NB4 (cell line): ENCODE measurements at regions not wholly inside any gene's neighbourhood (a gene's known extent, or its start where the extent isn't known, plus 50 kb on each side); places are given as distances from the start of the nearest gene placed in this dataset.

ENCODE experiments used
- DNase-seq: peaks from one replicate; pipeline ENCODE4 v3.0.0; 2010; ENCODE audit warnings: low read depth
- H3K4me3 ChIP-seq: one replicate; pipeline ENCODE4 v1.5.1; 2011; ENCODE audit warnings: mild to moderate bottlenecking, low read depth, low read length, moderate library complexity
- CTCF ChIP-seq: IDR thresholded peaks from one replicate; pipeline ENCODE4 v1.5.1; 2012; ENCODE audit warnings: low read depth, low read length
- MAX ChIP-seq: IDR thresholded peaks from 2 replicates; pipeline ENCODE4 v1.6.1; 2011; ENCODE audit warnings: low read depth, low read length
- MYC ChIP-seq: IDR thresholded peaks from 2 replicates; pipeline ENCODE4 v1.6.1; 2011; ENCODE audit warnings: low read depth, low read length
- POLR2A ChIP-seq: IDR thresholded peaks from 2 replicates; pipeline ENCODE4 v1.6.1; 2011; ENCODE audit warnings: mild to moderate bottlenecking; ENCODE audit not compliant: insufficient read length; ENCODE audit errors: extremely low read depth

GRCh38 chr2:3121601-3122000 is 256.0 kb downstream of the EIPR1 start:
- no peak for DNase-seq
- TF ChIP-seq MAX: no peak
- TF ChIP-seq MYC: no peak
- TF ChIP-seq CTCF: no peak
- no peak for TF ChIP-seq POLR2A

GRCh38 chr2:3117650-3118216 is 259.9 kb downstream of the EIPR1 start:
- no peak for TF ChIP-seq POLR2A
- TF ChIP-seq MAX: no peak
- TF ChIP-seq CTCF: no peak
- TF ChIP-seq MYC: no peak
- DNase-seq: no peak
- H3K4me3 ChIP-seq: no peak overlapping the region

More at GRCh38 chr2:3121601-3122000, 256.0 kb downstream of the EIPR1 start:
- H3K4me3 ChIP-seq: no peak overlapping the region

- no peak overlapping the region for H3K4me3 ChIP-seq
- no peak for TF ChIP-seq MAX
- no peak for TF ChIP-seq POLR2A
- TF ChIP-seq MYC: no peak
- no peak for TF ChIP-seq CTCF
- DNase-seq: no peak
Measured at GRCh38 chr2:3116371-3116770, 261.2 kb downstream of the EIPR1 start.

GRCh38 chr2:3115301-3116042 is 262.1 kb downstream of the EIPR1 start:
- no peak for DNase-seq
- H3K4me3 ChIP-seq: no peak overlapping the region
- TF ChIP-seq CTCF: no peak
- TF ChIP-seq MYC: no peak
- no peak for TF ChIP-seq POLR2A
- no peak for TF ChIP-seq MAX

GRCh38 chr2:3114406-3115185 is 263.0 kb downstream of the EIPR1 start:
- DNase-seq: no peak
- no peak overlapping the region for H3K4me3 ChIP-seq
- TF ChIP-seq CTCF (no peak), MAX (no peak), MYC (no peak), POLR2A (no peak)
